Colon (tissue), 2 donors: ENCODE measurements at regions not wholly inside any gene's neighbourhood (a gene's known extent, or its start where the extent isn't known, plus 50 kb on each side); places are given as distances from the start of the nearest gene placed in this dataset.
A peak's percentile ranks its signal among the peaks of the same experiment; 100 is the strongest.
"Not testable (repeated sequence)": the region's sequence is repeated elsewhere in the genome, so short reads cannot be mapped to it uniquely, and the experiment has no call there.

Experiments
- FAIRE-seq: peaks from 2 replicates; lab custom pipeline; 2012; peaks lifted over from hg19 to GRCh38; lab: Jason Lieb, UNC
- donor health status: control.
- donor health status: control.

- FAIRE-seq = not testable (repeated sequence)
Measured at GRCh38 chr1:109857702-109858101, 52.9 kb upstream of the CSF1 start.

GRCh38 chr1:109855986-109856385, 54.7 kb upstream of the CSF1 start:
- FAIRE-seq = not testable (repeated sequence)

- not testable (repeated sequence) for FAIRE-seq
Measured at GRCh38 chr1:109853972-109854371, 56.7 kb upstream of the CSF1 start.

GRCh38 chr1:109852221-109853015, 58.2 kb upstream of the CSF1 start:
- FAIRE-seq = not testable (repeated sequence)

GRCh38 chr1:109850827-109851226, 59.8 kb upstream of the CSF1 start:
- no peak for FAIRE-seq

- FAIRE-seq = no peak
Measured at GRCh38 chr1:109850194-109850593, 60.5 kb upstream of the CSF1 start.

GRCh38 chr1:109849655-109850054, 61.0 kb upstream of the CSF1 start:
- no peak for FAIRE-seq

GRCh38 chr1:109847251-109847650, 63.4 kb upstream of the CSF1 start:
- FAIRE-seq = no peak

- no peak for FAIRE-seq
Measured at GRCh38 chr1:109846846-109847245, 63.8 kb upstream of the CSF1 start.

- FAIRE-seq = no peak
Measured at GRCh38 chr1:109846162-109846561, 64.5 kb upstream of the CSF1 start.

- FAIRE-seq = no peak
Measured at GRCh38 chr1:109845658-109846057, 65.0 kb upstream of the CSF1 start.

- FAIRE-seq = no peak
Measured at GRCh38 chr1:109844609-109845008, 66.0 kb upstream of the CSF1 start.

GRCh38 chr1:109840011-109840629, 70.5 kb upstream of the CSF1 start:
- FAIRE-seq = no peak

GRCh38 chr1:109839276-109839675, 71.4 kb upstream of the CSF1 start:
- FAIRE-seq = not testable (repeated sequence)

- no peak for FAIRE-seq
Measured at GRCh38 chr1:109838838-109839240, 71.8 kb upstream of the CSF1 start.

GRCh38 chr1:109837852-109838570, 72.6 kb upstream of the CSF1 start:
- FAIRE-seq = no peak

- peak; percentile 18 for FAIRE-seq
Measured at GRCh38 chr1:109835645-109836044, 71.9 kb upstream of the EPS8L3 start.

GRCh38 chr1:109834951-109835350, 71.2 kb upstream of the EPS8L3 start:
- FAIRE-seq = no peak

- FAIRE-seq = no peak
Measured at GRCh38 chr1:109832945-109833344, 69.2 kb upstream of the EPS8L3 start.

- no peak for FAIRE-seq
Measured at GRCh38 chr1:109828756-109829505, 65.2 kb upstream of the EPS8L3 start.

- no peak for FAIRE-seq
Measured at GRCh38 chr1:109827986-109828385, 64.3 kb upstream of the EPS8L3 start.

- FAIRE-seq = no peak
Measured at GRCh38 chr1:109827466-109827865, 63.7 kb upstream of the EPS8L3 start.
